ENCODE measurements at regions not wholly inside any gene's neighbourhood (a gene's known extent, or its start where the extent isn't known, plus 50 kb on each side); places are given as distances from the start of the nearest gene placed in this dataset.

- TF ChIP-seq, protein P1, sequence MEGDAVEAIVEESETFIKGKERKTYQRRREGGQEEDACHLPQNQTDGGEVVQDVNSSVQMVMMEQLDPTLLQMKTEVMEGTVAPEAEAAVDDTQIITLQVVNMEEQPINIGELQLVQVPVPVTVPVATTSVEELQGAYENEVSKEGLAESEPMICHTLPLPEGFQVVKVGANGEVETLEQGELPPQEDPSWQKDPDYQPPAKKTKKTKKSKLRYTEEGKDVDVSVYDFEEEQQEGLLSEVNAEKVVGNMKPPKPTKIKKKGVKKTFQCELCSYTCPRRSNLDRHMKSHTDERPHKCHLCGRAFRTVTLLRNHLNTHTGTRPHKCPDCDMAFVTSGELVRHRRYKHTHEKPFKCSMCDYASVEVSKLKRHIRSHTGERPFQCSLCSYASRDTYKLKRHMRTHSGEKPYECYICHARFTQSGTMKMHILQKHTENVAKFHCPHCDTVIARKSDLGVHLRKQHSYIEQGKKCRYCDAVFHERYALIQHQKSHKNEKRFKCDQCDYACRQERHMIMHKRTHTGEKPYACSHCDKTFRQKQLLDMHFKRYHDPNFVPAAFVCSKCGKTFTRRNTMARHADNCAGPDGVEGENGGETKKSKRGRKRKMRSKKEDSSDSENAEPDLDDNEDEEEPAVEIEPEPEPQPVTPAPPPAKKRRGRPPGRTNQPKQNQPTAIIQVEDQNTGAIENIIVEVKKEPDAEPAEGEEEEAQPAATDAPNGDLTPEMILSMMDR (IDR thresholded peaks at IDR 0.05): no peak
- TF ChIP-seq POLR2A (IDR thresholded peaks at IDR 0.05): no peak
These were observed 162.7 kb downstream of the PTPN20 start for GRCh38 chr10:47073967-47074366.
